CD14-positive monocyte (primary cell): ENCODE measurements at regions not wholly inside any gene's neighbourhood (a gene's known extent, or its start where the extent isn't known, plus 50 kb on each side); places are given as distances from the start of the nearest gene placed in this dataset.

Source experiments
- DNase-seq, 3 donors: peaks; one replicate each; pipeline ENCODE4 v3.0.0-alpha.2; 2011 to 2022
- H2AFZ ChIP-seq: 2 replicates; pipeline ENCODE4 v1.6.0; 2012; ENCODE audit warnings: mild to moderate bottlenecking, low read depth, low read length, inconsistent platforms; ENCODE audit not compliant: insufficient read depth, poor library complexity, severe bottlenecking
- H3K27ac ChIP-seq, 2 donors: 1 replicate in 1 of 2; 2 replicates in 1 of 2; pipeline ENCODE4 v1.5.1; 2012 to 2013; ENCODE audit warnings: low read length in 2 of 2, control low read depth in 1 of 2, inconsistent platforms in 1 of 2, low read depth in 1 of 2, mild to moderate bottlenecking in 1 of 2
- H3K27me3 ChIP-seq, 2 donors: one replicate each; pipeline versions ENCODE4 v1.6.0 to v1.6.1; 2011 to 2013; ENCODE audit warnings: low read length in 2 of 2; ENCODE audit not compliant: control insufficient read depth in 2 of 2, insufficient read depth in 2 of 2
- H3K36me3 ChIP-seq, 2 donors: replicated peaks in 1 of 2; 1 replicate in 1 of 2; 2 replicates in 1 of 2; pipeline versions ENCODE4 v1.5.1 to v1.6.1; 2012 to 2013; ENCODE audit warnings: low read length in 2 of 2, control low read depth in 1 of 2, inconsistent platforms in 1 of 2, mild to moderate bottlenecking in 1 of 2; ENCODE audit not compliant: insufficient read depth in 2 of 2, control insufficient read depth in 1 of 2
- H3K4me1 ChIP-seq, 2 donors: 1 replicate in 1 of 2; 2 replicates in 1 of 2; pipeline versions ENCODE4 v1.5.1 to v1.6.1; 2012 to 2013; ENCODE audit warnings: low read length in 2 of 2, control low read depth in 1 of 2, inconsistent platforms in 1 of 2, mild to moderate bottlenecking in 1 of 2, moderate library complexity in 1 of 2; ENCODE audit not compliant: insufficient read depth in 2 of 2, control insufficient read depth in 1 of 2
- H3K4me2 ChIP-seq: replicated peaks from 2 replicates; pipeline ENCODE3; 2012; ENCODE audit warnings: low read length, moderate library complexity, mild to moderate bottlenecking; ENCODE audit not compliant: poor library complexity, severe bottlenecking; ENCODE audit errors: extremely low read depth
- H3K4me3 ChIP-seq, 3 experiments: fragments of 200-600 bp in 1 of 3; sonication (generic) in 1 of 3; replicated peaks in 1 of 3; 1 replicate in 2 of 3; 2 replicates in 1 of 3; pipeline ENCODE4 v1.5.1; 2011 to 2013; ENCODE audit warnings: low read length in 3 of 3, mild to moderate bottlenecking in 3 of 3, control low read depth in 2 of 3, low read depth in 2 of 3, inconsistent platforms in 1 of 3, moderate library complexity in 1 of 3
- H3K79me2 ChIP-seq: 2 replicates; pipeline ENCODE4 v1.6.0; 2012; ENCODE audit warnings: mild to moderate bottlenecking, control low read depth, inconsistent platforms, low read length, moderate library complexity; ENCODE audit not compliant: insufficient read depth
- H3K9ac ChIP-seq: 2 replicates; pipeline ENCODE4 v1.6.0; 2017; ENCODE audit warnings: low read length, mild to moderate bottlenecking; ENCODE audit not compliant: insufficient read depth, poor library complexity, severe bottlenecking
- H3K9me3 ChIP-seq, 2 donors: replicated peaks in 1 of 2; 1 replicate in 1 of 2; 2 replicates in 1 of 2; pipeline versions ENCODE4 v1.5.1 to v1.6.1; 2012 to 2013; ENCODE audit warnings: low read length in 2 of 2, control low read depth in 1 of 2; ENCODE audit not compliant: control insufficient read depth in 1 of 2, insufficient read depth in 1 of 2
- H4K20me1 ChIP-seq: 2 replicates; pipeline ENCODE4 v1.6.0; 2012; ENCODE audit warnings: mild to moderate bottlenecking, low read length, control low read depth, moderate library complexity; ENCODE audit not compliant: insufficient read depth
- H3K27ac Mint-ChIP-seq, 7 donors: one replicate each; pipeline ENCODE4 v1.8.0; 2020; ENCODE audit warnings: mild to moderate bottlenecking in 7 of 7, mixed read lengths in 7 of 7, moderate library complexity in 6 of 7, inconsistent platforms in 2 of 7
- H3K27me3 Mint-ChIP-seq, 3 donors: one replicate each; pipeline ENCODE4 v1.8.0; 2021 to 2022; ENCODE audit warnings: low read depth in 3 of 3, mild to moderate bottlenecking in 3 of 3, mixed read lengths in 3 of 3, moderate library complexity in 3 of 3, inconsistent platforms in 1 of 3
- H3K36me3 Mint-ChIP-seq, 2 donors: one replicate each; pipeline ENCODE4 v1.8.0; 2020; ENCODE audit warnings: mixed read lengths in 2 of 2, inconsistent platforms in 1 of 2, mild to moderate bottlenecking in 1 of 2
- H3K4me1 Mint-ChIP-seq: one replicate; pipeline ENCODE4 v1.8.0; 2020; ENCODE audit warnings: mild to moderate bottlenecking, mixed read lengths
- H3K4me3 Mint-ChIP-seq, 2 donors: one replicate each; pipeline ENCODE4 v1.8.0; 2020; ENCODE audit warnings: mild to moderate bottlenecking in 2 of 2, mixed read lengths in 2 of 2, moderate library complexity in 1 of 2
- H3K9me3 Mint-ChIP-seq, 7 donors: one replicate each; pipeline ENCODE4 v1.8.0; 2020 to 2022; ENCODE audit warnings: mixed read lengths in 7 of 7, mild to moderate bottlenecking in 6 of 7, moderate library complexity in 6 of 7, inconsistent platforms in 2 of 7
- CTCF ChIP-seq: fragments of 200-600 bp; IDR thresholded peaks from one replicate; pipeline ENCODE4 v1.8.0; 2022; ENCODE audit warnings: antibody characterized with exemption, mild to moderate bottlenecking
- WGBS: methylation state at CpG from one replicate; pipeline ENCODE4 v1.1.5; 2013; ENCODE audit warnings: missing lambda C conversion rate; ENCODE audit not compliant: insufficient coverage; 5-methylcytosine and 5-hydroxymethylcytosine counted together
- intact Hi-C, 2 donors: fragments of 100-400 bp; cut with micrococcal nuclease; formaldehyde crosslinking; loops; one replicate each; pipeline versions ENCODE4 v1.15.0 to v1.15.1; 2023

DNA sequence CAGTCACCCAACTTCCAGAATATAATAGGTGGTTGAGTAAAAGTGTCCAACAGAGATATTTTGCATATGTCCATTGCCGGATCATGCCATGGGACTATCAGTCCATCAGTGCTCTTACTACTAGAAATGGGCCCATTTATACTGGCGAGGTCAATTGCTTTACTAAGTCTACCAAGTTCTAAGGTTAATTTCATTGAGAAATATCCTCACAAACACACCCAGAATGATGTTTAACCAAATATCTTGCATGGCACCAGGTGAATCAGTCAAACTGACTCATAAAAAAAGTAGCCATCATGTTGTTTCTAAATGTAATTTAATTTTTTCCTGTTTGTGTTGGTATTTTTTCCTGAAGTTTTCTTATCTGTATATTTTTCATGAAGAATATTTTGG, 1217.0 kb downstream of the RAPGEF2 start:
- no peaks in the 10 kb centered on the region for H3K79me2 ChIP-seq
- no peak overlapping the region for H2AFZ ChIP-seq
- H3K9ac ChIP-seq: no peak overlapping the region
- Mint-ChIP-seq H3K36me3 (no peaks in the 10 kb centered on the region), H3K4me3 (no peak overlapping the region), H3K9me3 (peaks cover 0 to 5% (median 0%) of the 10 kb centered on the region in 7 donors), H3K27ac (no peak overlapping the region), H3K27me3 (no peaks in the 10 kb centered on the region), H3K4me1 (no peaks in the 10 kb centered on the region)
- TF ChIP-seq CTCF: no peak
- WGBS: 70% methylated on average over 1 of the region's 2 CpGs
- intact Hi-C loops: no loop called here
- H3K4me2 ChIP-seq: no peak overlapping the region
- H3K4me1 ChIP-seq: no peaks in the 10 kb centered on the region
- H3K27me3 ChIP-seq: no peaks in the 10 kb centered on the region
- no peak for DNase-seq
- H3K9me3 ChIP-seq: peaks cover 0 to 4% of the 10 kb centered on the region in 2 donors
- H3K4me3 ChIP-seq: no peak overlapping the region
- H4K20me1 ChIP-seq: no peaks in the 10 kb centered on the region
- H3K36me3 ChIP-seq: no peaks in the 10 kb centered on the region
- H3K27ac ChIP-seq: no peak overlapping the region

GRCh38 chr4:160326110-160326509, 1223.2 kb downstream of the RAPGEF2 start:
- DNase-seq: no peak
- no CpG with 5 or more reads among the region's 5 CpGs for WGBS
- no peak overlapping the region for H3K27ac Mint-ChIP-seq
- peaks cover 0 to under 1% of the 10 kb centered on the region in 2 donors for H3K9me3 ChIP-seq
- H3K27me3 ChIP-seq: no peaks in the 10 kb centered on the region
- no peaks in the 10 kb centered on the region for H3K4me1 Mint-ChIP-seq
- H2AFZ ChIP-seq: no peak overlapping the region
- H3K9me3 Mint-ChIP-seq: peaks cover 0 to 3% (median 0%) of the 10 kb centered on the region in 7 donors
- H3K4me1 ChIP-seq: no peaks in the 10 kb centered on the region
- H3K79me2 ChIP-seq: no peaks in the 10 kb centered on the region
- H3K4me3 Mint-ChIP-seq: no peak overlapping the region
- H4K20me1 ChIP-seq: no peaks in the 10 kb centered on the region
- no peak overlapping the region for H3K9ac ChIP-seq
- no peaks in the 10 kb centered on the region for H3K27me3 Mint-ChIP-seq
- H3K27ac ChIP-seq: no peak overlapping the region
- no peaks in the 10 kb centered on the region for H3K36me3 ChIP-seq
- intact Hi-C loops: no loop called here
- H3K4me2 ChIP-seq: no peak overlapping the region
- H3K36me3 Mint-ChIP-seq: no peaks in the 10 kb centered on the region
- no peak for TF ChIP-seq CTCF
- no peak overlapping the region for H3K4me3 ChIP-seq
